ENCODE measurements at regions not wholly inside any gene's neighbourhood (a gene's known extent, or its start where the extent isn't known, plus 50 kb on each side); places are given as distances from the start of the nearest gene placed in this dataset.

DNA sequence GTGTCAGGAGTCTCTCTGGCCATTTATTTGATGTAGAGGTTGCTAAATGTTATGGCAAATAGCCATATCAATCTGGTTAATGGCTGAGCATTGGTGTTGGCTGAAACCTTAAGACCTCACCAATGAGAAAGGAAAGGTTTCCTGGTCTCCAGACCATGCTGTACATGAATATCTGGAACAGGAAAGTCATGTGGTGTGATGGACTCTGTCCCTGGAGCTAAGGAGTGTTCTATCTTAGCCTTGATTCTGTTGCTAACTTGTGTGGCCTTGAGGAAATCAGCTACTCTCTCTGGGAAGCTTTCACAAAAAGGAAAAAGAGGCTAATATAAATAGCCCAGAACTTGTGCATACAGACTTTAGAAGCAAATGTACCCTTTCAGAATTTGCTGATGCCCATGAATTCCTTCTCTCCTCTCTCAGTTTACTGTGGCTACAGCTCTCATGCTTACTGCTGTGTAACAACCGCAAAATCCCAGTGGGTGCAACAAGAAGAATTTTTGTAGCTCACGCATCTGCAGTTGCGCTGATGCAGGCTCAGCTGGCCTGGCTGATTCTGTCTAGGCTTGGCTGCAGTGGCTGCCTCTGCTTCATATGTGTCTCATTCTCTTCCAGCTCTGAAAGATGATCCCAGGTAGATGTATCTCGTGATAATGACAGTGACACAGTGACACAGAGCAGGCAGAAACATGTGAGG, 287.5 kb downstream of the NPIPA8 start:
- FAIRE-seq (no peak), DNase-seq (ENCODE audit: low read depth) (no peak)
- H3K27me3 ChIP-seq (ENCODE audit: control insufficient read depth, insufficient read depth, low read length): no peaks in the 10 kb centered on the region
- TF ChIP-seq, protein P1, sequence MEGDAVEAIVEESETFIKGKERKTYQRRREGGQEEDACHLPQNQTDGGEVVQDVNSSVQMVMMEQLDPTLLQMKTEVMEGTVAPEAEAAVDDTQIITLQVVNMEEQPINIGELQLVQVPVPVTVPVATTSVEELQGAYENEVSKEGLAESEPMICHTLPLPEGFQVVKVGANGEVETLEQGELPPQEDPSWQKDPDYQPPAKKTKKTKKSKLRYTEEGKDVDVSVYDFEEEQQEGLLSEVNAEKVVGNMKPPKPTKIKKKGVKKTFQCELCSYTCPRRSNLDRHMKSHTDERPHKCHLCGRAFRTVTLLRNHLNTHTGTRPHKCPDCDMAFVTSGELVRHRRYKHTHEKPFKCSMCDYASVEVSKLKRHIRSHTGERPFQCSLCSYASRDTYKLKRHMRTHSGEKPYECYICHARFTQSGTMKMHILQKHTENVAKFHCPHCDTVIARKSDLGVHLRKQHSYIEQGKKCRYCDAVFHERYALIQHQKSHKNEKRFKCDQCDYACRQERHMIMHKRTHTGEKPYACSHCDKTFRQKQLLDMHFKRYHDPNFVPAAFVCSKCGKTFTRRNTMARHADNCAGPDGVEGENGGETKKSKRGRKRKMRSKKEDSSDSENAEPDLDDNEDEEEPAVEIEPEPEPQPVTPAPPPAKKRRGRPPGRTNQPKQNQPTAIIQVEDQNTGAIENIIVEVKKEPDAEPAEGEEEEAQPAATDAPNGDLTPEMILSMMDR (IDR thresholded peaks at IDR 0.05; ENCODE audit: insufficient read depth, low read length, severe bottlenecking): no peak
- no peak overlapping the region for H3K4me3 ChIP-seq (ENCODE audit: low read depth, low read length)
- H3K36me3 ChIP-seq (ENCODE audit: control insufficient read depth, insufficient read depth, low read length): no peaks in the 10 kb centered on the region

DNA sequence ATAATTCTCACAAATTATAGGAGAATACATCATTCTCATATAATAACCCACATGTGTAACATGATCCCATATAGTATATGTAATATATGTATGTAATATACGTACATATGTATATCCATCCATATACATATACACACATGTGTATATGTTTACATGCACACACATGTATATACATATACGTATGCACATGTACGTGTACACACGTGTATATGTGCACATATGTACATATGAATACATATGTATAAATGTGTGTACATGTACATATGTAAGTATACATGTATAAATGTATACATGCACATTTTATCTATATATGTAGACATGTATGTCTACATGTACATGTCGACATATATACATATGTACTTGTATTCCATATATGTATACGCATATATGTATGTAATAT, 288.8 kb downstream of the NPIPA8 start:
- no peak for FAIRE-seq
- DNase-seq (ENCODE audit: low read depth): no peak

DNA sequence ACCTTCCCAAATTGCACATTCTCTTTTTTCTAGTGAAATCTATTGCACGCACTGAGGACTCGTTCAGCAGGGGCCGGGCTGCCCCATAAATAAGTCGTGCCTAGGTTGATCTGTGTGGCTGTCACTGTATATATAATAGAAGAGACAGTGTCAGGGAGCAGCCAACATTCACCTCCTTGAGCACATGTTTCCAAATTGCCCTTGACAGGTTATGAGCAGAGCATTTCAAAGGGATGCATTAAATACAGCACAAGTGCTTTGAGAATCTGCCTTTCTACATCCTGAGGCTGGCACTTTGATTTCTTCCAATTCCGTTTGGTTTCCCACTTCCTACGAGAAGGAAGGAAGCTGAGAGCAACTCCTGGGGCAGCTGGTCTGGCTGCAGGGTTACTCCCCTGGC, 291.2 kb downstream of the NPIPA8 start:
- H3K4me3 ChIP-seq (ENCODE audit: low read depth, low read length): no peak overlapping the region
- no peaks in the 10 kb centered on the region for H3K27me3 ChIP-seq (ENCODE audit: control insufficient read depth, insufficient read depth, low read length)
- TF ChIP-seq, protein P1 (IDR thresholded peaks at IDR 0.05; ENCODE audit: insufficient read depth, low read length, severe bottlenecking): no peak
- no peak for DNase-seq (ENCODE audit: low read depth)
- no peak for FAIRE-seq
- H3K36me3 ChIP-seq (ENCODE audit: control insufficient read depth, insufficient read depth, low read length): no peaks in the 10 kb centered on the region

More for the DNA sequence above, 288.8 kb downstream of the NPIPA8 start:
- Histone ChIP-seq H3K27me3 (ENCODE audit: control insufficient read depth, insufficient read depth, low read length) (no peaks in the 10 kb centered on the region), H3K4me3 (ENCODE audit: low read depth, low read length) (no peak overlapping the region), H3K36me3 (ENCODE audit: control insufficient read depth, insufficient read depth, low read length) (no peaks in the 10 kb centered on the region)
- TF ChIP-seq, protein P1 (IDR thresholded peaks at IDR 0.05; ENCODE audit: insufficient read depth, low read length, severe bottlenecking): no peak

DNA sequence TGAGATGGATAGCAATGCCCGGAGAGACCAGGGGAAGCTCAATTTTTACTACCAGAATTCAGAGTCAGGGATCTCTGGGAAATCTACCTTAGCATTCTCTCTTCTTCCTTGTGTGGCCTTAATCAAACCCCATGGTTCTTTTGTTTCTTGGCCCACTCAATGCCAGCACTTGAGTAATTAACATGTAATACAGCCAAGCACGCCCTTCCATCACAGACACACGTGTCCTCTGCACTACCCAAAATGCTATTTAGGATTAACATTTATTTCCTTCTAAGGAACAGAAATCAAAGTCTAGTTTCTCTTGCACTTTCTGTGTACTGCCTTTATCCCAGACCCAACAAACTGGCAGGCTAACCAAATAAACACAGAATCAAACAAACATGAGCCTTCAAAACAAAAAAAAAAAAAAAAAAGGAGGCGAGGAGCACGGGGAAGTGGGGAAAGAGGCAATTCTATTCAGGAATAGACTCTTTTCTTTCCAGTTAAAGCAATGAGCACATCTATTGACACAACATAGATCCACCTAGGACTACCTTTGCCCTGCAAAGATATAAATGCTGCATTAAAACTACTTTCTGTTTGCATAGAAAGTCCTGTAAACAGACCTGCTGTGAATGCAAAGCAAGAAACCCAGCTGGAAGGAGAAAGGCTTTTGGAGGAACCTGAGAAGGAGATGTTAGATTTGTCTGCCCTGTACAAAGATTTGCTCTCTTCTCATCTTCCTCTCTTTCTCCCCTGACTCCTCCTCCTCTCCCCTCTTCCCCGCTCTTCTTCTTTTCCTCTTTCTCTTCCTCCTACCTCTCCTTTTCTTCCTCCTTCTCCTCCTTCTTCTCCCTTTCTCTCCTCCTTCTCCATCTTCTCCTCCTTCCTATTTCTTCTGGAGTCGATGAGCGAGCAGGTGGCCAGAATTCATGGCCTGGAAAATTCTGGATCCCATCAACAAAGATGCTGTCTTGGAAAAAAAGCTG, 294.4 kb downstream of the NPIPA8 start:
- Histone ChIP-seq H3K36me3 (ENCODE audit: control insufficient read depth, insufficient read depth, low read length) (no peaks in the 10 kb centered on the region), H3K27me3 (ENCODE audit: control insufficient read depth, insufficient read depth, low read length) (no peaks in the 10 kb centered on the region), H3K4me3 (ENCODE audit: low read depth, low read length) (no peak overlapping the region)
- TF ChIP-seq, protein P1 (IDR thresholded peaks at IDR 0.05; ENCODE audit: insufficient read depth, low read length, severe bottlenecking): no peak
- no peak for FAIRE-seq
- DNase-seq (ENCODE audit: low read depth): no peak

DNA sequence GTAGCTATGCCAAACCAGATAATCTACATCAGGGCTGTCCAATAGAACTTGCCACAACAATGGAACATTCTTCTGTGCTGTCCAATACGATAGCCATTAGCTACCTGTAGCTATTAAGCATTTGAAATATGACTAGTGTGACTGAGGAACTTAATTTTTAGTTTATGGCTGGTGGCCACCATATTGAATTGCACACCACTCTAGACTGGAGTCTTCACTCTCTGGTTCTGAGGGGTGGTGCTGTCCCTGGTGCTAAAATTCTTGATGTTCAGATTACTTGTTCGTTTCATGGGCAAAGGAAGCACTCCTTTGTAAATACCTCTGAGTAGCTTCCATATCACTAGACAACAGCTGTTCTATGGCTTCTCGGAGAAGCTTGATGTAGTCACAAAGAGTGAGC, 296.6 kb downstream of the NPIPA8 start:
- H3K27me3 ChIP-seq (ENCODE audit: control insufficient read depth, insufficient read depth, low read length): no peaks in the 10 kb centered on the region
- TF ChIP-seq, protein P1 (IDR thresholded peaks at IDR 0.05; ENCODE audit: insufficient read depth, low read length, severe bottlenecking): no peak
- no peak for DNase-seq (ENCODE audit: low read depth)
- no peak overlapping the region for H3K4me3 ChIP-seq (ENCODE audit: low read depth, low read length)
- H3K36me3 ChIP-seq (ENCODE audit: control insufficient read depth, insufficient read depth, low read length): no peaks in the 10 kb centered on the region
- FAIRE-seq: no peak
